ENCODE measurements at regions not wholly inside any gene's neighbourhood (a gene's known extent, or its start where the extent isn't known, plus 50 kb on each side); places are given as distances from the start of the nearest gene placed in this dataset.
A peak's percentile ranks its signal among the peaks of the same experiment; 100 is the strongest.

DNA sequence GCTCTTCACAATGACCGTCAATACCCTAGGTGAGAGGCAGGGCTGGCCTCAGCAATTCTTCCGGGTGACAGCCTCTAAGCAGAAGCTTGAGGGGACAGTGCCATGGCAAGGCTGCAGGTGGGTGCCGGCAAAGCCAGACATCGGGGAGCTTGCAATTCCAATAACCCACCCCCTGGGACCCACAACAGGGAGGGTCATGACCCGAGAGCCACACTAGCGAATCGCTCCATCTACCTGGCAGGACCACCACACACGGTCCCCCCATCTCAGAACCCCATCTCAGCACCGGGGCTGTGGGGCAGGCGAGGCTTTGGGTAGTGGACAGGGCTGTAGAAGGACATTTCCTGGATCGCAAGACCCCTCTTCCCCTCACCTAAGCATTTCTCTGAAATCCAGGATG, 177.2 kb downstream of the ACKR3 start:
- POLR2A ChIA-PET (ENCODE audit: partially characterized antibody) = no interaction called here
- no peak for DNase-seq (ENCODE audit: low read depth in 1 of 2, low spot score in 2 of 2)
- no peak for FAIRE-seq
- TF ChIP-seq TAF7 (optimal IDR thresholded peaks at IDR 0.05; ENCODE audit: borderline replicate concordance, low read depth, low read length) (no peak), CHD2 (IDR thresholded peaks at IDR 0.05; ENCODE audit: low read length) (no peak), BRCA1 (IDR thresholded peaks at IDR 0.05; ENCODE audit: low read depth, low read length) (no peak), FOSL1 (IDR thresholded peaks at IDR 0.05; ENCODE audit: insufficient read depth, low read depth, low read length) (no peak), JUN (IDR thresholded peaks at IDR 0.05; ENCODE audit: low read depth, low read length) (no peak)

More for the DNA sequence above, 177.2 kb downstream of the ACKR3 start:
- Histone ChIP-seq H2BK20ac (ENCODE audit: low read length) (no peak overlapping the region), H3K9ac (replicated peaks in 1 of 4; ENCODE audit: extremely low read depth in 1 of 4, low read depth in 3 of 4, low read length in 3 of 4) (no peak overlapping the region), H3K27me3 (replicated peaks in 1 of 4; ENCODE audit: control insufficient read depth in 3 of 4, extremely low read depth in 1 of 4, insufficient read depth in 3 of 4, low read length in 3 of 4) (no peaks in the 10 kb centered on the region), H4K5ac (ENCODE audit: insufficient read length, low read depth, low read length) (no peak overlapping the region), H3K14ac (ENCODE audit: insufficient read length) (no peak overlapping the region), H2BK120ac (replicated peaks; ENCODE audit: low read depth, low read length) (no peak overlapping the region), H2AK5ac (ENCODE audit: low read depth, low read length) (peak overlapping the region; percentile 14; the same call in 1 of the 2 replicates), H3K23me2 (ENCODE audit: low read depth, low read length) (no peaks in the 10 kb centered on the region), H3K4me2 (ENCODE audit: insufficient read depth in 1 of 2, low read depth in 2 of 2, low read length in 2 of 2) (no peak overlapping the region), H2BK15ac (ENCODE audit: low read length) (no peak overlapping the region), H3K79me2 (ENCODE audit: control insufficient read depth in 1 of 2, insufficient read depth in 2 of 2, low read length in 2 of 2) (no peaks in the 10 kb centered on the region), H2BK5ac (ENCODE audit: low read depth, low read length) (no peak overlapping the region), H4K91ac (replicated peaks; ENCODE audit: insufficient read length, low read length) (no peak overlapping the region), H3K18ac (ENCODE audit: extremely low read depth, low read length) (no peak overlapping the region), H3K36me3 (ENCODE audit: control insufficient read depth in 2 of 4, insufficient read depth in 4 of 4, low read length in 3 of 4) (no peaks in the 10 kb centered on the region), H3K27ac (ENCODE audit: low read depth, low read length) (no peak overlapping the region), H3K4me3 (ENCODE audit: extremely low read depth in 1 of 4, insufficient read depth in 2 of 4, low read depth in 3 of 4, low read length in 4 of 4) (no peak overlapping the region), H2BK12ac (ENCODE audit: low read depth, low read length) (no peak overlapping the region), H4K8ac (ENCODE audit: extremely low read depth, insufficient read depth, low read length) (no peak overlapping the region), H2AFZ (ENCODE audit: low read length) (no peak overlapping the region), H3K56ac (replicated peaks; ENCODE audit: insufficient read length, low read depth, low read length) (no peak overlapping the region), H4K20me1 (replicated peaks in 1 of 2; ENCODE audit: control insufficient read depth in 1 of 2, insufficient read depth in 2 of 2, low read length in 2 of 2) (no peaks in the 10 kb centered on the region), H3K9me3 (ENCODE audit: insufficient read depth in 2 of 2, low read depth in 1 of 2, low read length in 1 of 2) (no peaks in the 10 kb centered on the region), H3K4me1 (replicated peaks in 1 of 4; ENCODE audit: control insufficient read depth in 3 of 4, insufficient read depth in 4 of 4, low read length in 3 of 4) (peaks cover 0 to 5% (median 4%) of the 10 kb centered on the region in 4 experiments; a peak in 5 of 7 replicates), H3K4ac (replicated peaks; ENCODE audit: insufficient read length, low read depth, low read length) (no peak overlapping the region), H3K23ac (ENCODE audit: insufficient read length) (no peak overlapping the region), H3K79me1 (ENCODE audit: low read depth, low read length) (no peaks in the 10 kb centered on the region)
- CTCF ChIA-PET (ENCODE audit: partially characterized antibody) = interaction anchor here (0.6 to 2.0 kb wide), 3 partner anchors 76 to 280 kb away, joined by 3 to 7 read pairs (median 4); no protein-coding TSS in a partner anchor
- 95% methylated on average over 11 of the region's 11 CpGs; no CpG with 5 or more reads in 1 of the 2 experiments for WGBS, 2 experiments (ENCODE audit: extremely low coverage in 1 of 2, insufficient coverage in 1 of 2, insufficient read length in 1 of 2, insufficient replicate concordance in 2 of 2, low coverage in 1 of 2, low lambda C conversion rate in 2 of 2, missing lambda C conversion rate in 1 of 2)

Measured in H1 (cell line).